ENCODE measurements at regions not wholly inside any gene's neighbourhood (a gene's known extent, or its start where the extent isn't known, plus 50 kb on each side); places are given as distances from the start of the nearest gene placed in this dataset.

GRCh38 chr10:80730522-80730921 lies 192.8 kb downstream of the SH2D4B start:
- no peak for TF ChIP-seq BHLHE40 (IDR thresholded peaks at IDR 0.05; ENCODE audit: low read depth, low read length)
- TF ChIP-seq MAFK (IDR thresholded peaks at IDR 0.05; ENCODE audit: low read depth, low read length): no peak
- TF ChIP-seq POLR2A (IDR thresholded peaks at IDR 0.05; ENCODE audit: low read depth, low read length): no peak
- TF ChIP-seq MXI1 (IDR thresholded peaks at IDR 0.05; ENCODE audit: borderline replicate concordance, low read depth, low read length): no peak
- no peak for TF ChIP-seq MAZ (IDR thresholded peaks at IDR 0.05; ENCODE audit: borderline replicate concordance, low read depth, low read length)

Measured in IMR-90 (cell line).